ENCODE measurements at regions not wholly inside any gene's neighbourhood (a gene's known extent, or its start where the extent isn't known, plus 50 kb on each side); places are given as distances from the start of the nearest gene placed in this dataset.

DNA sequence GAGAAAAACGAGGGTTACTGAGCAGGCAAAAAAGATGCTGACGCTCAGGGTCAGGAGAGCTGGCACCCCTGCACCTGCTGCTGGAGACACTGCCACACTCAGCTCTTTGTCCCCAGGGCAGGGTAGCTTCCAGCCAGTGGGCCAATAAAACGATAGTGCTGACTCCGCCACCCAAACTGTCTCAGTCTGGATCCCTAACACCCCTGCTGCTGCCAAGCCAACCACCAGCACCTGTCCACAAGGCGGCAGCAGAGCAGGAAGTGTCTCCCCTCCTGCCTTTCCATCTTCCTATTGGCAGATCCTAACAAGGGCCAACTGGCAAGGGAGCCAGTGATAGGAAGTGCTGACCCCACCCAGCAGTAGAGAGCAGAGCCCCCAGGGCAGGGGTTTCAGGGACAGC is 531.5 kb upstream of the SALL3 start:
- Histone ChIP-seq H3K4me3 (ENCODE audit: low read length) (no peak overlapping the region), H3K4me2 (ENCODE audit: low read length) (no peak overlapping the region), H2AFZ (ENCODE audit: low read depth, low read length) (no peak overlapping the region), H3K27me3 (ENCODE audit: low read depth, low read length) (no peaks in the 10 kb centered on the region), H3K9me3 (ENCODE audit: insufficient read depth, low read length) (peaks cover 10% of the 10 kb centered on the region), H3K27ac (ENCODE audit: low read length) (no peak overlapping the region), H3K79me2 (ENCODE audit: low read length) (no peaks in the 10 kb centered on the region), H3K36me3 (replicated peaks; ENCODE audit: low read depth, low read length) (no peaks in the 10 kb centered on the region), H4K20me1 (ENCODE audit: insufficient read depth, low read length) (no peaks in the 10 kb centered on the region), H3K9ac (ENCODE audit: low read length) (no peak overlapping the region), H3K4me1 (ENCODE audit: low read length) (no peaks in the 10 kb centered on the region)
- TF ChIP-seq, protein P1, sequence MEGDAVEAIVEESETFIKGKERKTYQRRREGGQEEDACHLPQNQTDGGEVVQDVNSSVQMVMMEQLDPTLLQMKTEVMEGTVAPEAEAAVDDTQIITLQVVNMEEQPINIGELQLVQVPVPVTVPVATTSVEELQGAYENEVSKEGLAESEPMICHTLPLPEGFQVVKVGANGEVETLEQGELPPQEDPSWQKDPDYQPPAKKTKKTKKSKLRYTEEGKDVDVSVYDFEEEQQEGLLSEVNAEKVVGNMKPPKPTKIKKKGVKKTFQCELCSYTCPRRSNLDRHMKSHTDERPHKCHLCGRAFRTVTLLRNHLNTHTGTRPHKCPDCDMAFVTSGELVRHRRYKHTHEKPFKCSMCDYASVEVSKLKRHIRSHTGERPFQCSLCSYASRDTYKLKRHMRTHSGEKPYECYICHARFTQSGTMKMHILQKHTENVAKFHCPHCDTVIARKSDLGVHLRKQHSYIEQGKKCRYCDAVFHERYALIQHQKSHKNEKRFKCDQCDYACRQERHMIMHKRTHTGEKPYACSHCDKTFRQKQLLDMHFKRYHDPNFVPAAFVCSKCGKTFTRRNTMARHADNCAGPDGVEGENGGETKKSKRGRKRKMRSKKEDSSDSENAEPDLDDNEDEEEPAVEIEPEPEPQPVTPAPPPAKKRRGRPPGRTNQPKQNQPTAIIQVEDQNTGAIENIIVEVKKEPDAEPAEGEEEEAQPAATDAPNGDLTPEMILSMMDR (IDR thresholded peaks at IDR 0.05; ENCODE audit: low read depth, low read length): peak; percentile 49
- TF ChIP-seq EZH2phosphoT487 (IDR thresholded peaks at IDR 0.05; ENCODE audit: low read depth): no peak

DNA sequence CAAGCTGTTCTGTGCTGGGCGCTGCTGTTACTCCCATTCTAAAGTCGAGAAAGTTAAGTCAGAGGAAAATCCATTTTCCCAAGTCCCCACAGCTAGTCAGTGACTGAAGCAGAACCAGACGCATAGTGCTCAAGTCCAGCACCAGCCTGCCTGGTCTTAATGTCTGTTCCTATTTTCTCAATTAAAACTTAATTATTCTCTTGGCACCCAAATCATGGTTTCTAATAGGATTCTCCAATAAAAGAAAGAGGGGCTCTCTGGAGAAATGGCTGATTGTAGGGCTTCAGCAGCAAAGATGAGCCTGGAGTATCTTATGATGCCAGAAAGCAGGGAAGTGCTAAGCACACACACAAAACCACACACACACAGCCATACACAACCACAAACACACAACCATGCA is 531.0 kb upstream of the SALL3 start:
- Histone ChIP-seq H3K4me2 (ENCODE audit: low read length) (no peak overlapping the region), H3K27ac (ENCODE audit: low read length) (no peak overlapping the region), H3K36me3 (replicated peaks; ENCODE audit: low read depth, low read length) (no peaks in the 10 kb centered on the region), H3K27me3 (ENCODE audit: low read depth, low read length) (no peaks in the 10 kb centered on the region), H2AFZ (ENCODE audit: low read depth, low read length) (no peak overlapping the region), H3K9me3 (ENCODE audit: insufficient read depth, low read length) (peaks cover 10% of the 10 kb centered on the region), H3K4me1 (ENCODE audit: low read length) (no peaks in the 10 kb centered on the region), H4K20me1 (ENCODE audit: insufficient read depth, low read length) (no peaks in the 10 kb centered on the region), H3K9ac (ENCODE audit: low read length) (no peak overlapping the region), H3K4me3 (ENCODE audit: low read length) (no peak overlapping the region), H3K79me2 (ENCODE audit: low read length) (no peaks in the 10 kb centered on the region)
- TF ChIP-seq EZH2phosphoT487 (IDR thresholded peaks at IDR 0.05; ENCODE audit: low read depth): no peak
- TF ChIP-seq, protein P1 (IDR thresholded peaks at IDR 0.05; ENCODE audit: low read depth, low read length): no peak

DNA sequence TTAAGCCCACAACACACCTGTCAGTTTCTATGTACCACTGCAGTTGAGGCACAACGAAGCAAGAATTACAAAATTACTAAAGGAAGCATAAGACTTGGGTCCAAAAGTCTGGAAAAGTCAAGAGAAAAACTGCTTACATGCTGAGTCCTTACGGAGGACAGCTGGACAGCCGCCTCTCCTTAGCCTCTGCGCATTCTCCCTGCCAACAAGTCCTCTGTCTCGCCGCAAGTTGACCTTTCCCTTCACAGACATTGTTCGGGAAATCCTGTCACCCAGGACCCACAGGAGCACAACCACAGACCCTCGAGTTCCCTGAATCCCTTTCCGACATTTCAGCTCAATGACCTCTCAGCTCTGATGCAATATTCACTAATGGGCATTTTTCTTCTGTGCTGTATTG is 525.4 kb upstream of the SALL3 start:
- no peak overlapping the region for H3K9ac ChIP-seq (ENCODE audit: low read length)
- H2AFZ ChIP-seq (ENCODE audit: low read depth, low read length): no peak overlapping the region
- H3K36me3 ChIP-seq (replicated peaks; ENCODE audit: low read depth, low read length): no peaks in the 10 kb centered on the region
- peaks cover 5% of the 10 kb centered on the region for H3K9me3 ChIP-seq (ENCODE audit: insufficient read depth, low read length)
- H3K4me1 ChIP-seq (ENCODE audit: low read length): no peaks in the 10 kb centered on the region
- H3K4me2 ChIP-seq (ENCODE audit: low read length): no peak overlapping the region
- H4K20me1 ChIP-seq (ENCODE audit: insufficient read depth, low read length): no peaks in the 10 kb centered on the region
- no peaks in the 10 kb centered on the region for H3K27me3 ChIP-seq (ENCODE audit: low read depth, low read length)
- H3K79me2 ChIP-seq (ENCODE audit: low read length): no peaks in the 10 kb centered on the region
- no peak overlapping the region for H3K27ac ChIP-seq (ENCODE audit: low read length)
- no peak overlapping the region for H3K4me3 ChIP-seq (ENCODE audit: low read length)
- TF ChIP-seq, protein P1 (IDR thresholded peaks at IDR 0.05; ENCODE audit: low read depth, low read length): no peak
- TF ChIP-seq EZH2phosphoT487 (IDR thresholded peaks at IDR 0.05; ENCODE audit: low read depth): no peak

DNA sequence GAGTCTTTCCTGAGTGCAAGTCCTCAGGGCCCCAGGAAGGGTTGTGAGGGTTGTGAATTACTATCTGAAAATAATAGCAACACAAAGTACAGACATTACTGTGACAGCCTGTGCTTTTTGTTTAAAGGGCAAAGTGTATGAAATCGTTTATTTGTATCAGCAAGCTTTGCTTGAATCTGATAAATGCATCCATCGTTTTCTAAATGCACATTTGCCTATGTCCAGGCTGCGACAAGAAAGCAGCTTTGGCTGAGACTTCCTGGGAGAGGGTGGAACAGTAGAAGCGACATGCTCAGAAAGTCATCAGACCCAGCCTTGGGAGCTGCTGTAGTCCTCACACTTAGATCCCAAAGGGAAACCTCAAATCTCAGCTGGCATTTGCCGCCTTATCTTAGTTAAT is 524.2 kb upstream of the SALL3 start:
- Histone ChIP-seq H3K79me2 (ENCODE audit: low read length) (no peaks in the 10 kb centered on the region), H3K9me3 (ENCODE audit: insufficient read depth, low read length) (no peaks in the 10 kb centered on the region), H3K4me3 (ENCODE audit: low read length) (no peak overlapping the region), H3K27me3 (ENCODE audit: low read depth, low read length) (no peaks in the 10 kb centered on the region), H3K4me1 (ENCODE audit: low read length) (no peaks in the 10 kb centered on the region), H2AFZ (ENCODE audit: low read depth, low read length) (no peak overlapping the region), H3K9ac (ENCODE audit: low read length) (no peak overlapping the region), H4K20me1 (ENCODE audit: insufficient read depth, low read length) (no peaks in the 10 kb centered on the region), H3K27ac (ENCODE audit: low read length) (no peak overlapping the region), H3K36me3 (replicated peaks; ENCODE audit: low read depth, low read length) (no peaks in the 10 kb centered on the region), H3K4me2 (ENCODE audit: low read length) (no peak overlapping the region)
- TF ChIP-seq, protein P1 (IDR thresholded peaks at IDR 0.05; ENCODE audit: low read depth, low read length): no peak
- TF ChIP-seq EZH2phosphoT487 (IDR thresholded peaks at IDR 0.05; ENCODE audit: low read depth): no peak
